RCC 7860 (cell line): ENCODE measurements at regions not wholly inside any gene's neighbourhood (a gene's known extent, or its start where the extent isn't known, plus 50 kb on each side); places are given as distances from the start of the nearest gene placed in this dataset.
A peak's percentile ranks its signal among the peaks of the same experiment; 100 is the strongest.

Source experiments
- DNase-seq: peaks from one replicate; pipeline ENCODE4 v3.0.0-alpha.2; 2015; ENCODE audit warnings: low spot score
- FAIRE-seq: peaks from 2 replicates; lab custom pipeline; 2012; peaks lifted over from hg19 to GRCh38; lab: Jason Lieb, UNC

DNA sequence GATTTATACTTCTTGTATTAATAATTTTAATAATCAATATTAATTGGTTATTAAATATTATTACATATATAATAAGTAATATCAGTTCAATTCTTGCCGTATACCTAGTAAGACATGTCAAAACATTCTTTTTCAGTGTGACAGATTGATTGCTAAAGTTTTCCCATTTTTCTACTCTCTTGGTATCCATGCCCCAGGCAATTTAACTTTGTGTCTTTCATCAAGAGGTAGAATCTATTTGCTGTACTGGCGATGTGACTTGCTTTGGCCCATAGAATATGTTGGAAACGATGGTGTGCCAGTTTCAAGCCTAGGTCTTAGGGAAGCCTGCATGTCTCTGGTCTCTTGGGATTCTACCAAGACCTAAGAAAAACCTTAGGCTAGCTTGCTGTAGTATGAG, 436.1 kb upstream of the ADAMTS5 start:
- FAIRE-seq = peak; percentile 28

DNA sequence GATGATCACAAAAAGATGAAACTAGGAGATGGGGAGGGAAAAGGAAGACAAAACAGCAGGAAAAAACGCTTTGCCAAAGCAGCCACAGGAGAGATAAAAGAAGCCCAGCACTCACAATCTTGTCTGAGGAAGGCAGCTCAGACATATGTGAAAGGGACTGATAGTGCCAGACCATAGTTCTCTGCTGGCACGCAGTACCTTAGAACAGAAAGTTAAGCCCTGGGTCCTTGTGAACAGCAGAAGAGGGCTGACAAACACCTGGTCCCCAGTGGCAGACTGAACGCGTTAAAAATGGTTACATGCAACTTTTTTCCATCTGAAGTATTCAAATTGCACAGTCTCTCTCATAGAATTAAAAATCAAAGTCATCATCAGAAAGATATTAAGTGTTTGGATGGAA, 433.2 kb upstream of the ADAMTS5 start:
- FAIRE-seq (no peak), DNase-seq (no peak)

More for the DNA sequence above, 436.1 kb upstream of the ADAMTS5 start:
- DNase-seq = no peak

- FAIRE-seq (no peak), DNase-seq (no peak)
These were observed 430.7 kb upstream of the ADAMTS5 start for GRCh38 chr21:27397578-27397977.

DNA sequence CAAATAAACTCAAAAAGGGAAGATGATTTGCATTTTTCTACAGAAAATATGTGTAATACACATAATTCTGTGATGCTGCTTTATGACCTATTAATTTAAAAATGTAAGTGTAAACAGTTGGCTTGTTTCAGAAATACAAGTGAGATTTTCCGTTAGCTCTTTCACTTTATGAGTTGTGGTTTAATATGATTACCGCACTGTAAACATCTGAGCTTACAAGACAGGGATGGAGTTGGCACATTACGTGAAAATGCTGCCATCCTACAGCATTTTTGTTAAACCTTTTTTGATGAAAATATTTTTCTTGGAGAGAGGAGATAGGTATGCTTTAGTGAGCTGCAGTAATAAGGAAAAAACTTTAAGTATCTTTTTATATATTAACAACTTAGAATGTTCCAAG, 426.8 kb upstream of the ADAMTS5 start:
- DNase-seq = no peak
- FAIRE-seq = no peak

DNA sequence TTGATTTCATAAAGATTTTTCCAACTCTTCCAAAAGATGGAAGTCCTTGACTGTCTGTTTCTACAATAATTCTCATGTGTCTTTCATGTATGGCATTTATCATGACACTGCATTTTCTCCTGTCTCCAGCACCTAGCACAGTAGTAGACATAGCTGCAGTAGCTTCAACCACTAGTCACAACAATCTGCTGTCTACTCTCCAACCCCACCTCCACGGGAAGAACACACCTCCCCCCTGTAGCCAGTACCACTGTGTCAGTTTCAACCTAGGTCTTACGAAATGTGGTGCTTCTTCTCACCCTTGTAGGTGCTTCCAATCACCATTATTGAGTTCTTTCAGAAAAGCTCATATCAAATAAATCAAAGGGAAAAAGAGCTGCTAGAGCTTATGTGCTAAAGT, 425.1 kb upstream of the ADAMTS5 start:
- DNase-seq (no peak), FAIRE-seq (no peak)

DNA sequence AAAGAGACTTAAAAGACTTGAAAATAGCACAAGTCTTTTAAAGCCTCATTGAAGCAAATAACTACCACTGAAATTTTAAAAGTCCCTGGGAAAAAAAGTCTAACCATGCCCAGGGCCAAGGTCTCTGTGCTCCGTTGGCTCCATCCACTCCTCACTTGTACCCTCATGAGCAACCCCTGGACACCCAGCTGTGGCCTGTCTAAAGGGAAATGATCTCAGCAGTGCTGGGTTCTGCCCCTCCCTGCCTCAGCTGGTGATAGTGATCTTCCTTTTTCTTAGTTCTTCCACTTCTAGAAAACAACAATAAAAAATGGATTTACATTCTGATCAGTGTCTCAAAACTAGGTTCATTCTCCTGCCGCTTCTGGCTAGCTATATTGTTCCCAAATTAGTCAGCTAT, 423.5 kb upstream of the ADAMTS5 start:
- no peak for FAIRE-seq

GRCh38 chr21:27388825-27389224, 421.9 kb upstream of the ADAMTS5 start:
- FAIRE-seq = no peak

More for the DNA sequence above, 423.5 kb upstream of the ADAMTS5 start:
- DNase-seq = no peak

GRCh38 chr21:27382404-27382803, 415.5 kb upstream of the ADAMTS5 start:
- no peak for FAIRE-seq
- no peak for DNase-seq

More at GRCh38 chr21:27388825-27389224, 421.9 kb upstream of the ADAMTS5 start:
- DNase-seq = no peak

- no peak for FAIRE-seq
- no peak for DNase-seq
These were observed 413.4 kb upstream of the ADAMTS5 start for GRCh38 chr21:27380303-27380702.

DNA sequence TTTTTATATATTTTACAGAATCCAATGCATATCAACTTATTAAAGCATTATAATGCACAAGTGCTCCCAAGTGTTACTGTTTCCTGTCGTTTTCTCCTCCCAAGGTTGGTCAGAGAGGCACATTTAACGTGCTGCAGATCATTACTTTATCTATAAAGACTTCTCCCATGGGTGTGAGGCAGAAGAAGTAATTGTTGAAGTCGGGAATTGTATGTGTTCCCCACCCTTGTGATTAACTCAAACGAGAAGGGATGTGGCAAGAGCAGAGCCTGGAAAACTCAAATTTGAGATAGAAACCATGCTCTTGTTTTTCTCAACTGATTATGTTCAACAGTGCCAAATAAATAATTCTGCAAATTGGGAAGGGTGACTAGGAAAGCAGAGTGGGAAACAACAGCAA, 412.5 kb upstream of the ADAMTS5 start:
- no peak for DNase-seq
- no peak for FAIRE-seq

GRCh38 chr21:27372381-27372780, 405.5 kb upstream of the ADAMTS5 start:
- no peak for FAIRE-seq
- no peak for DNase-seq

DNA sequence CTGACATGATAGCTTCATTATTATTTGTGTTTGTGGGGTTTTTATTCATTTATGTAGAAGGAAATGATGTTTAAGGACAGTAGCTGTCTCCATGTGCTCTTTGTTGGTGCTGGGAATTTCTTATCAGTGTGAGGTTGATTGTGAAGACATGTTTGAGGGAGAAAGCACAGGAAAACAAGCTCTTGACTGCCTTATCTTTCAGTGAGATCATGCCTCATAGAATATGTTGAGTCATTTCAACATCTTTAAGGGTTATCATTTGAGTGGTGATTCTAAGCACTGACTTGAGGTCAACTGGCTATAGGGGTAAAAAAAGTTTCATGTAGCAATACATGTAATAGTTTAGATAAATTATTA, 405.1 kb upstream of the ADAMTS5 start:
- peak; percentile 33 for FAIRE-seq
- peak; percentile 27 for DNase-seq

GRCh38 chr21:27371115-27371974, 404.5 kb upstream of the ADAMTS5 start:
- DNase-seq = no peak
- no peak for FAIRE-seq

GRCh38 chr21:27369978-27370571, 403.2 kb upstream of the ADAMTS5 start:
- no peak for FAIRE-seq
- DNase-seq = no peak

GRCh38 chr21:27369234-27369633, 402.3 kb upstream of the ADAMTS5 start:
- DNase-seq (no peak), FAIRE-seq (no peak)

GRCh38 chr21:27366646-27367235, 399.9 kb upstream of the ADAMTS5 start:
- FAIRE-seq (no peak), DNase-seq (no peak)

GRCh38 chr21:27366036-27366435, 399.1 kb upstream of the ADAMTS5 start:
- no peak for FAIRE-seq
- no peak for DNase-seq

- FAIRE-seq = no peak
- DNase-seq = peak; percentile 65
These were observed 398.5 kb upstream of the ADAMTS5 start for GRCh38 chr21:27365394-27365793.

- DNase-seq (no peak), FAIRE-seq (no peak)
These were observed 397.0 kb upstream of the ADAMTS5 start for GRCh38 chr21:27363719-27364477.

- DNase-seq (no peak), FAIRE-seq (no peak)
These were observed 395.4 kb upstream of the ADAMTS5 start for GRCh38 chr21:27362249-27362648.

DNA sequence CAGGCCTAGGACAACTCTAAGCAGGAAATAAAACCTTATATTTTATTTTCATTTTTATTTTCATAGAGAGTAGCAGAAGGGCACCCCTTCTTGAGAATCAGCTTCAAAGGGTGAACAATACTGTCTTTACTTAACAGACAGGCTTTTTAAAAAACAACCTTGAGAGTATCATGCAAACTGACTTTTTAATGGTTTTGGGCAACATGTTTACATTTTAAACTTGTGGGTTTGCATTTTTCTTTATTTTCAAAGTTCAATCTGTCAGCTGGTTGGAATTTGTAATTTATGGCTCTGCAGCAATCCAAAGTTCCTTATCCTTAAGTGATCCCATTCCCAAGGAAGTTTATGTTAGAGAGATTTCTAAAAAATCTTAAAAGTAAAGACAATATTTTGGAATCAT, 392.3 kb upstream of the ADAMTS5 start:
- no peak for FAIRE-seq
- no peak for DNase-seq
